ENCODE measurements at regions not wholly inside any gene's neighbourhood (a gene's known extent, or its start where the extent isn't known, plus 50 kb on each side); places are given as distances from the start of the nearest gene placed in this dataset.

- TF ChIP-seq CTCF (conservative IDR thresholded peaks at IDR 0.05; ENCODE audit: low read depth, low read length) (no peak), EZH2 (IDR thresholded peaks at IDR 0.05; ENCODE audit: borderline replicate concordance, low read depth, low read length, poor library complexity, severe bottlenecking) (no peak)
Measured at GRCh38 chr4:16969696-16970135, 71.3 kb upstream of the LDB2 start.
